Skeletal muscle tissue (tissue), 3 donors: ENCODE measurements at regions not wholly inside any gene's neighbourhood (a gene's known extent, or its start where the extent isn't known, plus 50 kb on each side); places are given as distances from the start of the nearest gene placed in this dataset.

Experiments used
- H3K27ac ChIP-seq: one replicate; pipeline ENCODE4 v1.7.0; 2013; ENCODE audit warnings: mild to moderate bottlenecking, low read depth, low read length, inconsistent platforms
- H3K27me3 ChIP-seq, 3 donors: one replicate each; pipeline ENCODE4 v1.7.0; 2013; ENCODE audit warnings: low read length in 3 of 3; ENCODE audit not compliant: control insufficient read depth in 3 of 3, insufficient read depth in 3 of 3
- H3K36me3 ChIP-seq, 3 donors: one replicate each; pipeline ENCODE4 v1.7.0; 2013; ENCODE audit warnings: low read length in 3 of 3; ENCODE audit not compliant: control insufficient read depth in 3 of 3, insufficient read depth in 3 of 3
- H3K4me1 ChIP-seq, 3 donors: one replicate each; pipeline ENCODE4 v1.7.0; 2013; ENCODE audit warnings: low read length in 3 of 3, mild to moderate bottlenecking in 3 of 3; ENCODE audit not compliant: control insufficient read depth in 3 of 3, insufficient read depth in 3 of 3
- H3K4me3 ChIP-seq, 3 donors: one replicate each; pipeline ENCODE4 v1.7.0; 2013; ENCODE audit warnings: low read length in 3 of 3
- H3K9ac ChIP-seq, 3 donors: one replicate each; pipeline ENCODE4 v1.7.0; 2013; ENCODE audit warnings: low read length in 3 of 3, mild to moderate bottlenecking in 3 of 3, moderate library complexity in 2 of 3, low read depth in 1 of 3
- H3K9me3 ChIP-seq, 3 donors: one replicate each; pipeline ENCODE4 v1.7.0; 2013; ENCODE audit warnings: low read length in 3 of 3; ENCODE audit not compliant: control insufficient read depth in 3 of 3
- donor health status: Osteomylitis.

GRCh38 chr4:52299120-52299519 is 248.0 kb downstream of the SPATA18 start:
- no peaks in the 10 kb centered on the region for H3K36me3 ChIP-seq
- no peaks in the 10 kb centered on the region for H3K4me1 ChIP-seq
- H3K27me3 ChIP-seq = no peaks in the 10 kb centered on the region
- H3K27ac ChIP-seq = no peak overlapping the region
- H3K9me3 ChIP-seq = no peaks in the 10 kb centered on the region
- H3K4me3 ChIP-seq = peak overlapping the region in 1 of 3 donors; percentile 13
- no peak overlapping the region for H3K9ac ChIP-seq

GRCh38 chr4:52311464-52312125 is 260.5 kb downstream of the SPATA18 start:
- Histone ChIP-seq H3K4me1 (no peaks in the 10 kb centered on the region), H3K27ac (no peak overlapping the region), H3K9ac (no peak overlapping the region), H3K27me3 (no peaks in the 10 kb centered on the region), H3K9me3 (peaks cover 0 to 2% (median 0%) of the 10 kb centered on the region in 3 donors), H3K36me3 (no peaks in the 10 kb centered on the region), H3K4me3 (no peak overlapping the region)

- H3K9me3 ChIP-seq = peaks cover 0 to 2% (median 0%) of the 10 kb centered on the region in 3 donors
- H3K4me3 ChIP-seq = no peak overlapping the region
- H3K4me1 ChIP-seq = no peaks in the 10 kb centered on the region
- no peaks in the 10 kb centered on the region for H3K27me3 ChIP-seq
- no peak overlapping the region for H3K27ac ChIP-seq
- no peak overlapping the region for H3K9ac ChIP-seq
- H3K36me3 ChIP-seq = no peaks in the 10 kb centered on the region
Observed at GRCh38 chr4:52312722-52313121, 261.6 kb downstream of the SPATA18 start.

DNA sequence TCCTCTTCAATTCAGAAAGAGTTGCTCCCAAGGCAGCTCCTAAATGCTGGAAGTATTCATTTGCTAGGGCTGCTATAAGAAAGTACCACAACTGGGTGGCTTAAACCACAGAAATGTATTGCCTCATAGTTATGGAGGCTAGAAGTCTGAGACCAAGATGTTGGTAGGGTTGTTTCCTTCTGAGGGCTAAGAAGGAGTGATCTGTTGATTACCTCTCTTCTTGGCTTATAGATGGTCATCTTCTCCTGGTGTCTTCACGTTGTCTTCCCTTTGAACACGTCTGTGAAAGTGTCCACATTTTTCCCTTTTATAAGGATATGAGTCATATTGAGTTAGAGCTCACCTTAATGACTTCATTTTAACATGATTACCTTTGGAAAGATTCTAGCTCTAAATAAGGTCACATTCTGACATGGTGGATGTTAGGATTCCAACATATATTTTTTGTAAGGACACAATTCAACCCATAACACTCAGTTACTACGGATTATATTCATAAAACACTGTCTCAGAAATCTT is 266.3 kb downstream of the SPATA18 start:
- H3K36me3 ChIP-seq = no peaks in the 10 kb centered on the region
- H3K27ac ChIP-seq = no peak overlapping the region
- H3K9me3 ChIP-seq = no peaks in the 10 kb centered on the region
- no peaks in the 10 kb centered on the region for H3K27me3 ChIP-seq
- H3K9ac ChIP-seq = no peak overlapping the region
- H3K4me1 ChIP-seq = no peaks in the 10 kb centered on the region
- H3K4me3 ChIP-seq = no peak overlapping the region

GRCh38 chr4:52317981-52318380 is 266.9 kb downstream of the SPATA18 start:
- Histone ChIP-seq H3K27me3 (no peaks in the 10 kb centered on the region), H3K36me3 (no peaks in the 10 kb centered on the region), H3K9ac (no peak overlapping the region), H3K27ac (no peak overlapping the region), H3K4me3 (no peak overlapping the region), H3K4me1 (no peaks in the 10 kb centered on the region), H3K9me3 (no peaks in the 10 kb centered on the region)

- no peak overlapping the region for H3K9ac ChIP-seq
- no peaks in the 10 kb centered on the region for H3K4me1 ChIP-seq
- H3K27me3 ChIP-seq = no peaks in the 10 kb centered on the region
- peaks cover 0 to 3% (median 0%) of the 10 kb centered on the region in 3 donors for H3K9me3 ChIP-seq
- H3K36me3 ChIP-seq = no peaks in the 10 kb centered on the region
- H3K4me3 ChIP-seq = no peak overlapping the region
- H3K27ac ChIP-seq = no peak overlapping the region
Observed at GRCh38 chr4:52329894-52330293, 278.8 kb downstream of the SPATA18 start.

DNA sequence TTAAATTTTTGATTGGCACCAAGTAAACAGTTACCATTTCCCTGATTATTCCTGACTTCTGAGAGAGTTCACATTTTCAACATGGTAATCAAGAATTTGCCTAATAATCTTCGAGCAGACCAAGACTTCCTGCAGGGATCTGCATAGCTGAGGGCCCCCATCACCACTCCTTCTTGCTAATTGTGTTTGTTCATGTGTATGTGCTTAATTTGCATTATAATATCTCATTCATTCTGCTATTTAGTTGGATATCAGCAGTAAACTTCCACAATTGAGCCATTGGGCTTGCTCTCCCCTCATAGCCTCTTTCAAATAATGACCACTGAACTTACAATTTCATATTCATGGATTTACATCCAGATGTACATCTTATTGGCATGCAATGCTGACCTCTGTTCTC is 292.5 kb downstream of the SPATA18 start:
- H3K27me3 ChIP-seq = no peaks in the 10 kb centered on the region
- no peaks in the 10 kb centered on the region for H3K36me3 ChIP-seq
- no peak overlapping the region for H3K27ac ChIP-seq
- H3K4me3 ChIP-seq = no peak overlapping the region
- no peak overlapping the region for H3K9ac ChIP-seq
- H3K9me3 ChIP-seq = no peaks in the 10 kb centered on the region
- H3K4me1 ChIP-seq = no peaks in the 10 kb centered on the region

DNA sequence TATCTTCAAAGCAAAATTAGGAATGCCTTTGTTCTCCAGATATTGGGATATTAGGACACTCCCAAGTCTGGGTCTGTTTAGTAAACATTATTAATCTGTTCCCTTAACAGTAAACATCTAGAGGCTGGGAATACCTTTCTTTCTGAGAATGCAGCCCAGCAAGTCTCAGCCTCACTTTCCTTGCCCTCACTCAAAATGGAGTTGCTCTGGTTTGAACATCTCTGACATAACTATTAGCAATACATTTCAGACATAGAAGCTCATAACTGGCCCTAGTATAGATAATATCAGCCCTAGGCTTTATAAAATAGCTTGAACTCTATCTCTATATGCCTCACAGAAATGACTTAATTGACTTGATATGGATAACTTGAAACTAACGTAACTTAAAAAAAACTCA is 299.8 kb downstream of the SPATA18 start:
- Histone ChIP-seq H3K9ac (no peak overlapping the region), H3K27me3 (no peaks in the 10 kb centered on the region), H3K27ac (no peak overlapping the region), H3K4me1 (no peaks in the 10 kb centered on the region), H3K36me3 (no peaks in the 10 kb centered on the region), H3K9me3 (no peaks in the 10 kb centered on the region), H3K4me3 (no peak overlapping the region)

- H3K27me3 ChIP-seq = no peaks in the 10 kb centered on the region
- no peaks in the 10 kb centered on the region for H3K4me1 ChIP-seq
- no peak overlapping the region for H3K27ac ChIP-seq
- H3K4me3 ChIP-seq = no peak overlapping the region
- no peaks in the 10 kb centered on the region for H3K36me3 ChIP-seq
- H3K9me3 ChIP-seq = no peaks in the 10 kb centered on the region
- H3K9ac ChIP-seq = no peak overlapping the region
Observed at GRCh38 chr4:52358366-52358765, 300.7 kb downstream of the USP46 start.

GRCh38 chr4:52358883-52359321 is 300.2 kb downstream of the USP46 start:
- no peak overlapping the region for H3K4me3 ChIP-seq
- no peaks in the 10 kb centered on the region for H3K27me3 ChIP-seq
- H3K27ac ChIP-seq = no peak overlapping the region
- H3K36me3 ChIP-seq = no peaks in the 10 kb centered on the region
- H3K4me1 ChIP-seq = no peaks in the 10 kb centered on the region
- no peaks in the 10 kb centered on the region for H3K9me3 ChIP-seq
- no peak overlapping the region for H3K9ac ChIP-seq
